LNCaP clone FGC (cell line): ENCODE measurements at regions not wholly inside any gene's neighbourhood (a gene's known extent, or its start where the extent isn't known, plus 50 kb on each side); places are given as distances from the start of the nearest gene placed in this dataset.
A peak's percentile ranks its signal among the peaks of the same experiment; 100 is the strongest.

Experiments used
- DNase-seq: peaks from one replicate; pipeline ENCODE4 v3.0.0-alpha.2; 2011; ENCODE audit warnings: low read depth
- H3K4me3 ChIP-seq: 2 replicates; pipeline ENCODE4 v1.5.1; 2011; ENCODE audit warnings: mild to moderate bottlenecking, low read depth, low read length, control low read depth
- TF ChIP-seq, protein P1 (sequence below): IDR thresholded peaks from 2 replicates; pipeline ENCODE4 v1.5.1; 2012; ENCODE audit warnings: mild to moderate bottlenecking; ENCODE audit not compliant: control insufficient read depth, insufficient read depth; ENCODE audit errors: extremely low read depth

DNA sequence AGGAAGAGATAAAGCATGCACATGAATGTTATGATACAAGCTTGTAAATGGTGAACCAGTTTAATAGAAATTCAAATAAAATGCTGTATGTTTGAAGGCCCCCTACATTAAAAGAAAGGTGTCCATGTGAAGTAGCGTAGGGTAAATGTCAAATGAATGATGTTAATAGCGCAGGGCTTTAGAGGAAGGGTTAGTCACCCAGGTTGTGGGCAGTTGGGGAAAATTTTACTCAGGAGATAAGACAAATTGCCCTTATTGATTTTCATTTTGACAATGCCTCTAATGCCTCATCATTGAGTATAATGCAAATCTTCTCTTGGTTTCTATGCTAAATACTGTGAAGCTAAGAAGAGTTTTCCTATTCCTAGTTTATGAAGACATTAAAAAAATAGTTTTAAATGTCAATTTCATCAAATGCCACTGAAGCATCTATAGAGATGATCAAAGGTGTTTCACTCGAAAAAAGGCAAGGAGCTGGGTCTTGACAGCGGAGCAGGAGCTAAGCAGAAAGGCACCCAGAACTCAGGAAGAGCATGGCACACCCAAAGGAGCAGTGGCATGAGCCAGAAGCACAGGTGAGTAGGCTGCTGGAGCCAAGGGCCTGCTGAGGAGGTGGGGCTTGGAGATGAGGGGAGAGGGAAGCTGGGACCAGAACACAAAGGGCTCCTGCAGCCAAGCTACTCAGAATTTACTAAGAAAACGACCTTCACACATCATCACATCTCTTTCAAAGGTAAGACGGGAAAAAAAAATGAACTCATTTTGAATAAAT, 129.3 kb upstream of the ACKR3 start:
- DNase-seq, result no peak
- TF ChIP-seq, protein P1, sequence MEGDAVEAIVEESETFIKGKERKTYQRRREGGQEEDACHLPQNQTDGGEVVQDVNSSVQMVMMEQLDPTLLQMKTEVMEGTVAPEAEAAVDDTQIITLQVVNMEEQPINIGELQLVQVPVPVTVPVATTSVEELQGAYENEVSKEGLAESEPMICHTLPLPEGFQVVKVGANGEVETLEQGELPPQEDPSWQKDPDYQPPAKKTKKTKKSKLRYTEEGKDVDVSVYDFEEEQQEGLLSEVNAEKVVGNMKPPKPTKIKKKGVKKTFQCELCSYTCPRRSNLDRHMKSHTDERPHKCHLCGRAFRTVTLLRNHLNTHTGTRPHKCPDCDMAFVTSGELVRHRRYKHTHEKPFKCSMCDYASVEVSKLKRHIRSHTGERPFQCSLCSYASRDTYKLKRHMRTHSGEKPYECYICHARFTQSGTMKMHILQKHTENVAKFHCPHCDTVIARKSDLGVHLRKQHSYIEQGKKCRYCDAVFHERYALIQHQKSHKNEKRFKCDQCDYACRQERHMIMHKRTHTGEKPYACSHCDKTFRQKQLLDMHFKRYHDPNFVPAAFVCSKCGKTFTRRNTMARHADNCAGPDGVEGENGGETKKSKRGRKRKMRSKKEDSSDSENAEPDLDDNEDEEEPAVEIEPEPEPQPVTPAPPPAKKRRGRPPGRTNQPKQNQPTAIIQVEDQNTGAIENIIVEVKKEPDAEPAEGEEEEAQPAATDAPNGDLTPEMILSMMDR, result no peak
- no peak overlapping the region for H3K4me3 ChIP-seq

DNA sequence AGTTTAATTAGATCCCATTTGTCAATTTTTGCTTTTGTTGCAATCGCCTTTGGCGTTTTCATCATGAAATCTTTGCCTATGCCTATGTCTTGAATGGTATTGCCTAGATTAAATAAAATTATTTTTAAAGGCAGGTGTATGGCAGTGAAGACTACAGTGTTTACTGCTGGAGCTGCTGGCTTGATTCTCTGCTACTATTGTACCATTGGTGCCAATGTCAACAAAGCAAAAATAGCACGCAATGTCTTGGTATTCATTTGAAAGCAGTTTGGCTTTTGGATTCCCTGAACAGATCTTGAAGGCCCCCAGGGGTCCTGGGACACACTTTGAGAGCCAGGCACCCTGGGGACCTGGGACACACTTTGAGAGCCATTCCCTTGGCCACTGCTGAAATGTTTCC, 125.4 kb upstream of the ACKR3 start:
- TF ChIP-seq, protein P1, result no peak
- H3K4me3 ChIP-seq, result no peak overlapping the region
- DNase-seq, result peak; percentile 72

DNA sequence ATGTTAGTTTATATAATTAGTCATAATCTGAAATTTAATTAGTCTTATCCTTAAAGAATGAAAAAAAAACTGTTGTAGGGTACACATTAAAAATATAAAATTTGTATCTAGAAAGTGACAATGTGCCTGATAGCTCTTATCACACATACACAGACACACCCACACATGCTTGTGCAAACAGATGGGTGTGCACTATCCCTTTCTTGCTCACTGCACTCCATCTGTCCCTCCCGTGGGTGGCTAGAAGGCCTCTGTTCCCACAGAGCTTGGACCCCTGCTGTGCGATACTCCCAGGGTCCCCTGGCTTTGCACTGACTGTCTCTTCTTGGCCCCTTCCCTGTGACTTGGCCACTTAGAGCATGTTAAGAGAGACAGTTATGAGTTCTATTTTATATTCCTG, 123.9 kb upstream of the ACKR3 start:
- no peak overlapping the region for H3K4me3 ChIP-seq
- no peak for DNase-seq
- TF ChIP-seq, protein P1, result no peak

DNA sequence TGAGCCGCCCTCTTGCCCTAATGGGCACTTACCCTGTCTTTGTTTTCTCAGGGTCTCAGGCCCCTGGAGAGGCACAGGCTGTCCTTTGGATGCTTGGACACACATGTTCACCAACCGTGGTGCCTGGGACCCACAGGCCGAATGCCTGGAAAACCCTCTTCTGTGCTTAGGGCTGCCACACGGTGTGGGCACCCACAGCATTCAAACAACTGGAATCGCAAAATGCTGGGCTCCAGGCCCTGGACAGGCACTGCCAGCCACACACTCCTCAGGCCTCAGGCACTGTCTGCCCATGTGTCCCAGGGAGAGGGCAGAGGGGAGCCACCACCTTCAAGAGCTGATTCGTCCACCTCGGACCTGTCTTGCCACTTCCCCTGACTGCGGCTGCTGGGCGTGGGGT, 123.1 kb upstream of the ACKR3 start:
- no peak overlapping the region for H3K4me3 ChIP-seq

DNA sequence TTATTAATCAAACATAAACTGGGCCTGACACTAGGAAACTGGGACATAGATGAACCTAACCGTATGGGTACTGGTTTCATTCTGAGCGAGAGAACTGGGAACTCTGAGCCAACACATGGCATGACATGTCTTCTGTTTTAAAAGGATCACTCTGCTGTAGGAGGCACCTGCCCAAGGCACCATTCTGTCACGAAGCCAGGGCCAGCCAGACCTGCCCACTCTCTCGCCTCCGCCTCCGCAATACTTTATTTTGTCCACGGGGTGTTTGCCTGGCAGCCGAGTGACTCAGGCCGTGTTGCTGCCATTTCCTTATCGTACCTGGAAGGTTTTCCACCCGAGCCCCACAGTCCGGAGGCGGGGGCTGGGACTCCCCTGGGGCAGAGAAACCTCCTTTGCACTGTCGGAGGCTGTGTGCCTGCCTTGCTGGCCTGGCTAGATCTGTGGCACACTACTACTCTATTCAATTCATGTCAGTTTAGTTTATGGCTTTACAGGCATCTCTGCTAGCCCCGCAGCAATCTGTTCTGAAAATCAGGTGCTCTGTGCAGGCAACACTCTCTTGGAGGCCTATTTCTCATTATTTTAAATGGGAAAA, 120.4 kb upstream of the ACKR3 start:
- H3K4me3 ChIP-seq, result no peak overlapping the region
- TF ChIP-seq, protein P1, result no peak
- DNase-seq, result no peak

More for the DNA sequence above, 123.1 kb upstream of the ACKR3 start:
- DNase-seq, result no peak
- TF ChIP-seq, protein P1, result no peak

DNA sequence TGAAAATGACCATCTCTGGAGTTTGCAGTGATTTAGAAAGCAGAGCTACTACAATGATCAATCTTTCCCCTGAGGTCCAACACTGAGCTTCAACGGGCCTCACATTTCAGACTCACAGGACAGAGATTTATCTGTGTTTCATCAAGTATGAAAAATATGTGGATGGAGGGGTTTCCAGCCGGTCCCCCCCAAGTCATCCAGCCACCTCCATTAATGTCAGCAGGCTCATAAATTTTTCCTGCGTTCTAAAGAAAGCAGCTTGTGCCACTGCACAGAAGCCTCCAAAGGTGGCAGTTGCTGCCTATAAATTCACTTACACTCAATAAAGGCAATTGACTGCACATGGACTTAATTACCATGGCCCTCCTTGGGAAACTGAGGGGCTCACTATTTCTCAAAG, 117.4 kb upstream of the ACKR3 start:
- TF ChIP-seq, protein P1, result no peak
- H3K4me3 ChIP-seq, result no peak overlapping the region
- DNase-seq, result no peak
